Bronchial epithelial cell (primary cell): ENCODE measurements at regions not wholly inside any gene's neighbourhood (a gene's known extent, or its start where the extent isn't known, plus 50 kb on each side); places are given as distances from the start of the nearest gene placed in this dataset.

Experiments
- DNase-seq: peaks from one replicate; pipeline ENCODE4 v3.0.0-alpha.2; 2010; ENCODE audit warnings: low read depth
- FAIRE-seq: peaks from 2 replicates; lab custom pipeline; 2011; peaks lifted over from hg19 to GRCh38; lab: Jason Lieb, UNC
- H3K27me3 ChIP-seq: 2 replicates; pipeline ENCODE4 v1.5.1; 2011; ENCODE audit warnings: low read length; ENCODE audit not compliant: control insufficient read depth, insufficient read depth
- H3K36me3 ChIP-seq: 2 replicates; pipeline ENCODE4 v1.5.1; 2011; ENCODE audit warnings: low read length; ENCODE audit not compliant: control insufficient read depth, insufficient read depth
- H3K4me3 ChIP-seq: 2 replicates; pipeline ENCODE4 v1.5.1; 2011; ENCODE audit warnings: mild to moderate bottlenecking, low read depth, low read length, control low read depth
- TF ChIP-seq, protein P1 (sequence below): IDR thresholded peaks from 2 replicates; pipeline ENCODE4 v1.5.1; 2011; ENCODE audit warnings: mild to moderate bottlenecking, moderate library complexity, low read length, control low read depth, inconsistent platforms; ENCODE audit not compliant: insufficient read depth, severe bottlenecking

DNA sequence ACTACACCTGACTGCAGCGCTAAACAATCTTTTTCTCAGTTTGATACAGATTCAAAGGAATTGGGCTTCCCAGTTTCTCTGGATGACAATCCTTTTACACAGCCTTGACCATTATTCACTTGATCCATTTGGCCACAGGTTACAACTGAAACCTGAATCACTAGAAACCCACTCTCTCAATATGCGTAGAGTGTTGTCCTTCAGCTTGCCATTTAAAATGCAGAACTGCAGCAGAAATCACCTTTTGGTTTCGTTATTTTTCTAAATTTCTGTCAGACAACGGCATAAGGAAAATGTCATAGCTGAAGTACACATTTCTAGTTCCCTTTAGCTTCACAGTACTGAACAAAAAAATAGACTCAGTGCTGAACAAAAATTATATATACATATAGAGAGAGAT is 255.8 kb upstream of the TENM3 start:
- Histone ChIP-seq H3K27me3 (no peaks in the 10 kb centered on the region), H3K36me3 (no peaks in the 10 kb centered on the region), H3K4me3 (no peak overlapping the region)
- TF ChIP-seq, protein P1, sequence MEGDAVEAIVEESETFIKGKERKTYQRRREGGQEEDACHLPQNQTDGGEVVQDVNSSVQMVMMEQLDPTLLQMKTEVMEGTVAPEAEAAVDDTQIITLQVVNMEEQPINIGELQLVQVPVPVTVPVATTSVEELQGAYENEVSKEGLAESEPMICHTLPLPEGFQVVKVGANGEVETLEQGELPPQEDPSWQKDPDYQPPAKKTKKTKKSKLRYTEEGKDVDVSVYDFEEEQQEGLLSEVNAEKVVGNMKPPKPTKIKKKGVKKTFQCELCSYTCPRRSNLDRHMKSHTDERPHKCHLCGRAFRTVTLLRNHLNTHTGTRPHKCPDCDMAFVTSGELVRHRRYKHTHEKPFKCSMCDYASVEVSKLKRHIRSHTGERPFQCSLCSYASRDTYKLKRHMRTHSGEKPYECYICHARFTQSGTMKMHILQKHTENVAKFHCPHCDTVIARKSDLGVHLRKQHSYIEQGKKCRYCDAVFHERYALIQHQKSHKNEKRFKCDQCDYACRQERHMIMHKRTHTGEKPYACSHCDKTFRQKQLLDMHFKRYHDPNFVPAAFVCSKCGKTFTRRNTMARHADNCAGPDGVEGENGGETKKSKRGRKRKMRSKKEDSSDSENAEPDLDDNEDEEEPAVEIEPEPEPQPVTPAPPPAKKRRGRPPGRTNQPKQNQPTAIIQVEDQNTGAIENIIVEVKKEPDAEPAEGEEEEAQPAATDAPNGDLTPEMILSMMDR: no peak
- DNase-seq (no peak), FAIRE-seq (no peak)

DNA sequence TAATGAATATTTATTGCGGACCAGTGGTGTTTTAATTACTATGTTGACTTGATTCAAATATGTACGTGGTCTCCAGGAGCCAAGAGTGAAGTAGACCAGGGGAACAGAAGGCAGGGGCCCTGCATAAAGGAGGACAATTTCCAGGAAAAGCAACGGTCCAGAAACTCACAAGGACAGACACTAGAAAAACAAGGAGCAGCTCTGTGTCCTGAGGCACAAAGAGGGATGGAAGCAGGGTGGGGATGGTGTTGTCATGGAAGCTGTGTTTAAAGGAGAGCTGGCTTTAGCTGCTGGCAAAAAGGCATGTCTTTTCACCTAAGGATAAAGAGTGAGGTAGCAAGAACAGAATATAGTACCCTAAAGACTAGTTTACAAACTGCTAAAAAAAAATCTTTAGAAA is 254.1 kb upstream of the TENM3 start:
- Histone ChIP-seq H3K36me3 (no peaks in the 10 kb centered on the region), H3K4me3 (no peak overlapping the region), H3K27me3 (no peaks in the 10 kb centered on the region)
- DNase-seq (no peak), FAIRE-seq (no peak)
- TF ChIP-seq, protein P1: no peak

DNA sequence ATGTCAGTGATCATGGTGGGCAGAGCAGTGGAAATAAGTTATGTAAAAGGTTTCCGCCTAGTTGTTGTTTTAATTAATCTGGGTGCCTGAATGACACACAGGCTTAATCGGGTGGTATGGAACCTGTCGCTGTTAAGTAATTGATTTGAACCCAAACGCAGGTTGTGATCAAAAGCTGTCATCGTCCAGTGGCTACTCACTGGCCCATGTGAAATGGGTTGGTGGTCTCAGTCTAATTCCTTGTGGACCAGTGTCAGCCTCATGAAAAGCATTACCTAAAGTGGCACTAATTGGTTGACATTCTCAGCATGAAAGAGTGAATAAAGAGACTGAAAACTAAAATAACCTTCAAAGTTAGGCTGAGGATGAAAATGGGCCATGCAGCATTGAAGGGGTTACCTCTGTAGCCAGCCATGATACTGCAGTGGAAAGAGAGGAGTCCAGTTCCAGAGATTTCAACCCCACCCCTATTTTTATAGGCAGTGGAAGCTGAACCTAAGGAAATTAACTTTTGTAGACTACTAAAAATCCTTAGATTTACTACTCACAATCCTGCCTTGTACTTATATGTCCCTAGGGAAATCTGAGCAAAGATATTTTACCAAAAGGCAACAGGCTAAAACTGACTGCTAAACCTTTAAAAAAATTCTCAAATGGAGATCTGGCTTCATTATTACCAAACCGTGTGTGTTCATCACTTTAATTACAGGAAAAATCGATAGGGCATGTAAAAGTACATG is 251.7 kb upstream of the TENM3 start:
- no peak for DNase-seq
- Histone ChIP-seq H3K27me3 (no peaks in the 10 kb centered on the region), H3K36me3 (no peaks in the 10 kb centered on the region), H3K4me3 (no peak overlapping the region)
- TF ChIP-seq, protein P1: no peak
- FAIRE-seq: no peak

DNA sequence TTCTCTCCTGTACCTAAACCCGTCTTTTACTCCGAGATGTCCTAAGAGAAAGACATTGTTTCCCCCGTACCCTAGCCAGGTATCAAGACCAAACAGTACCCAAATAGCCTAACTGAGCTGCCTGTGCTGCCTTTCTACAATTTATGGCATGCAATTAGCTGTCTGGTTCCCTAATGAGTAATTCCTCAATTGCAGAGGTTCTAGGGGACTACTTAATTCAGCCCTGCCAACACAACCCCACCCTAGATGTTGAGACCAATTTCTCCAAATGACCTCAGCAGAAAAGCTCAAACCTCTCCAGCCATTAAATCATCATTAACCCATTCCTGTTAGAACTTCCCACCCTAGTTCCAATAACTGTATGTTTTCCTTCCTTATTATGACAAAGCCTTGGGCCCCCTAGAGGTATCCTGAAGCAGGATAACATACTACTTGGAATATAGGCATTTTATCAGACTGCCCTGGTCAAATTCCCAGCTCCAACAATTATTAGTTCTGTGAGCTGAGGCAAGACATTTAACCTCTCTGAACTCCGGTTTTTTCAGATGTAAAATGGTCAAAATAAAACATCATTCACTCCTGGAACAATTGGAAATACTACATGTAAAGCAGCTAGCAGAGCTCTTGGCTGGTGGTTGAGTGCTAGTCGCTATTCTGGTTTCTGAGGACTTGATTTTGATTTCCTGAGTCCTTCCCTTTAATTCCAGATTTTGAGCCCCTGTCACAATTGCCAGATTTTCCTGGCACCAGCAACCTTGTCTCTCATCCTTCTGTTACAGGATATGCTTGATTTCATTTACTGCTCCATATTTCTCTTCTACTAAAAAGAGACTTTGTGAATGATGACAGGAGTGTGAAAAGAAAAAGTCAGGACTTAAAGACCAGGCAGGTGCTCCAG is 244.6 kb upstream of the TENM3 start:
- FAIRE-seq (no peak), DNase-seq (no peak)
- Histone ChIP-seq H3K27me3 (no peaks in the 10 kb centered on the region), H3K4me3 (no peak overlapping the region), H3K36me3 (no peaks in the 10 kb centered on the region)
- TF ChIP-seq, protein P1: no peak

DNA sequence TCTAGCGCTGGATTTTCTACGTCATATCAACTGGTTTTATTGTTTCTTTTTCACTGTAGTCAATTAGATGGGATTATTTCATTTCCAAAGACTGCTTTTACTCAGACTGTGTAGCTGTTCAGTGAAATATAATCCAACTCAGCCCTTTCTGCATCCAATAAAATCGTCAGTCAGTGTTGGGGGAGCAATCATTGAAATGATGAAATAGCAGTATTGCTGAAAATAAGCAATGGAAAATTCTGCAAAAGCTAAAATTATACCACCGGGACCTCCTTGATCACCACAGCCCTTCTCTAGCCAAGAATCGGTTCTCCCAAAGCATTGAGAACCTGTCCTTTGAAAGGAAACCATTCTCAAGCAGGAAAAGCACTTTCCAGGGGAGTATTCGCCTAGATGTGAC is 243.1 kb upstream of the TENM3 start:
- H3K27me3 ChIP-seq: no peaks in the 10 kb centered on the region
- FAIRE-seq: no peak
- H3K36me3 ChIP-seq: no peaks in the 10 kb centered on the region
- no peak overlapping the region for H3K4me3 ChIP-seq
- DNase-seq: no peak
- TF ChIP-seq, protein P1: no peak
